GM10266 (cell line): ENCODE measurements at regions not wholly inside any gene's neighbourhood (a gene's known extent, or its start where the extent isn't known, plus 50 kb on each side); places are given as distances from the start of the nearest gene placed in this dataset.
"Not testable (repeated sequence)": the region's sequence is repeated elsewhere in the genome, so short reads cannot be mapped to it uniquely, and the experiment has no call there.

Experiments used
- DNase-seq: peaks from one replicate; pipeline ENCODE4 v3.0.0; 2012; ENCODE audit errors: extremely low spot score
- TF ChIP-seq, protein P1 (sequence below): IDR thresholded peaks from 2 replicates; pipeline ENCODE4 v1.5.1; 2012; ENCODE audit warnings: mild to moderate bottlenecking, low read depth; ENCODE audit not compliant: control insufficient read depth, insufficient read depth; ENCODE audit errors: missing control alignments

DNA sequence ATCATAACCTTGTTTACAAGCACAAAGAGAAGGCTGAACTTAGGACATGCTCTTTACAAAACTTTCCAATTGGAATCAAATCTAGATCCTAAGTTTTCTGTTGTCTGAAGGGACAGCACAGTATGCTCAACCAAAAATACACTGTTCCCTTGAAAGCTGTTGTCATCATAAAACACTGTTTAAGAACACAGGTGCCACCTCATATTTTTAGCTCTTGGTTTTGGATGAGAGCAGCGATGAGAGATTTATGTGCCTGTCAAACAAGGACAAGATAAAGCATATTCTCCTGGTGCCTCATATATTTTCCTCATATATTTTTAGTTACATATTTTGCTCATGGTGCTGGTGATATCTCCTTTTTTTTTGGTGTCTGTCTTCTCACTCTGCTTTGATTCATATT, 788.4 kb downstream of the AACS start:
- TF ChIP-seq, protein P1, sequence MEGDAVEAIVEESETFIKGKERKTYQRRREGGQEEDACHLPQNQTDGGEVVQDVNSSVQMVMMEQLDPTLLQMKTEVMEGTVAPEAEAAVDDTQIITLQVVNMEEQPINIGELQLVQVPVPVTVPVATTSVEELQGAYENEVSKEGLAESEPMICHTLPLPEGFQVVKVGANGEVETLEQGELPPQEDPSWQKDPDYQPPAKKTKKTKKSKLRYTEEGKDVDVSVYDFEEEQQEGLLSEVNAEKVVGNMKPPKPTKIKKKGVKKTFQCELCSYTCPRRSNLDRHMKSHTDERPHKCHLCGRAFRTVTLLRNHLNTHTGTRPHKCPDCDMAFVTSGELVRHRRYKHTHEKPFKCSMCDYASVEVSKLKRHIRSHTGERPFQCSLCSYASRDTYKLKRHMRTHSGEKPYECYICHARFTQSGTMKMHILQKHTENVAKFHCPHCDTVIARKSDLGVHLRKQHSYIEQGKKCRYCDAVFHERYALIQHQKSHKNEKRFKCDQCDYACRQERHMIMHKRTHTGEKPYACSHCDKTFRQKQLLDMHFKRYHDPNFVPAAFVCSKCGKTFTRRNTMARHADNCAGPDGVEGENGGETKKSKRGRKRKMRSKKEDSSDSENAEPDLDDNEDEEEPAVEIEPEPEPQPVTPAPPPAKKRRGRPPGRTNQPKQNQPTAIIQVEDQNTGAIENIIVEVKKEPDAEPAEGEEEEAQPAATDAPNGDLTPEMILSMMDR = no peak
- no peak for DNase-seq

DNA sequence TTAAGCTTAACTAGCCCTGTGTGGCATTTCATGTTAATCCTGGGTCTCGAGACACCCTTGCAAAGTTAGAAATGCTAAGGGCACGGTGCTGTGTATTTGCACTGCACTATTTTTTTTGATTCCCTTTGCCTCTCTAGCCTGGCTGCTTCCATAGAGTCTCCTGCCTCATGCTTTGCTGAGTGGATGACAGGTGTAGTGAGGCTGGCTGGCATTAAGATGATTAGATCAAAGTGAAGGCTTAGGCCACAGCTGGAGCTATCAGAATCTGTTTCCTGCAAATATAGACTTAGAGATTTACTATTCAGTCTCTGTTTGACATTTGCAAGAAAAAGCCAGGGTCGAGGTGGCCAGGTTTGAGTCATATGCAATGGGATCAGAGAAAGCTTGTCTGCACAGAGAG, 791.1 kb downstream of the AACS start:
- TF ChIP-seq, protein P1 = no peak
- no peak for DNase-seq

DNA sequence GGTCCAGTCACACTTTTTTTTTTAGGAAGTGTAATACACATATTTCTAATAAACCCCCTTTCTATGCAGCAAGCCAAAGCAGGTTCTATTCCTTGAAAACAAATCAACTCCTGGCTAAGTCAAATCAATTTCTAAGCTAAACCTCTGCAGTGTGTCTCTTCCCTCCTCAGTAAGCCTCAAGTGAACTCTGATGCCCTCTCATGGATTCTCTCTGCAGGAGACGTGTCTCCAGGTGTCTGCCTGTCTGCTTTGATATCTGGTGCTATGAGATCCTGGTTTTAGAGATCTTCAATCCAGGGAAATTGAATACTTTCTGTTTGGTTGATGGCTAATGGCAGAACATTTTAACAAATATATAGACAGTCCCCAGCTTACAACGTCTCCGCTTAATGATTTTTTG, 791.7 kb downstream of the AACS start:
- no peak for DNase-seq
- TF ChIP-seq, protein P1 = no peak

DNA sequence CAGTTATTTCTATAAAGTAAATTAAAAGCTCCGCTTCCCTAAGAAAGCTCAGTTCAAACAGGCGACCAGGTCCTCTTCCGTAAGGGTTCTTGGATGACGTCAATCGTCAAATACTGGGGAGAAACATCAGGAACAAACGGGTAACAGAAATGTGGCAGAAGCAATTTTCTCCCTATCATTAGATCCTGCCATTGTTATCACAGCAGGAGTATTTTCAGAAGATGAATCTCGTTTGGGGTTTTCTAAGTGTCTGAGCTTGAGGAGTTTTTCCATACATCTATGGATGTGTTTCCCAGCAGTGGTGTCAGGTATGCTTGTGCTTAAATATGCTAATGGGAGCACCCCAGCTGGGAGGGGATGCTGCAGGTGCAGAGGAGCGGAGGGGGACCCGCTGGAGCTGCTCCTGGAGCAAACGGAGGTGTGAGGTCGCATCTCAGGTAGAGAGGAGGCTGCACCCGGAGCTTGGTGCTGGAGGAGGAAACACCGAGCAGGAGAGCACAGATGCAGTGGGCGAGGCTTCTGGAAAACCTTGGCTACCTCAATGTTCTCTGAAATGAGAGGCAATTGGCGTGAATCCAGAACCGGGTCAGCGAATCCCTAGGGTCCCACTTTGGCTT, 795.5 kb downstream of the AACS start:
- TF ChIP-seq, protein P1 = no peak

DNA sequence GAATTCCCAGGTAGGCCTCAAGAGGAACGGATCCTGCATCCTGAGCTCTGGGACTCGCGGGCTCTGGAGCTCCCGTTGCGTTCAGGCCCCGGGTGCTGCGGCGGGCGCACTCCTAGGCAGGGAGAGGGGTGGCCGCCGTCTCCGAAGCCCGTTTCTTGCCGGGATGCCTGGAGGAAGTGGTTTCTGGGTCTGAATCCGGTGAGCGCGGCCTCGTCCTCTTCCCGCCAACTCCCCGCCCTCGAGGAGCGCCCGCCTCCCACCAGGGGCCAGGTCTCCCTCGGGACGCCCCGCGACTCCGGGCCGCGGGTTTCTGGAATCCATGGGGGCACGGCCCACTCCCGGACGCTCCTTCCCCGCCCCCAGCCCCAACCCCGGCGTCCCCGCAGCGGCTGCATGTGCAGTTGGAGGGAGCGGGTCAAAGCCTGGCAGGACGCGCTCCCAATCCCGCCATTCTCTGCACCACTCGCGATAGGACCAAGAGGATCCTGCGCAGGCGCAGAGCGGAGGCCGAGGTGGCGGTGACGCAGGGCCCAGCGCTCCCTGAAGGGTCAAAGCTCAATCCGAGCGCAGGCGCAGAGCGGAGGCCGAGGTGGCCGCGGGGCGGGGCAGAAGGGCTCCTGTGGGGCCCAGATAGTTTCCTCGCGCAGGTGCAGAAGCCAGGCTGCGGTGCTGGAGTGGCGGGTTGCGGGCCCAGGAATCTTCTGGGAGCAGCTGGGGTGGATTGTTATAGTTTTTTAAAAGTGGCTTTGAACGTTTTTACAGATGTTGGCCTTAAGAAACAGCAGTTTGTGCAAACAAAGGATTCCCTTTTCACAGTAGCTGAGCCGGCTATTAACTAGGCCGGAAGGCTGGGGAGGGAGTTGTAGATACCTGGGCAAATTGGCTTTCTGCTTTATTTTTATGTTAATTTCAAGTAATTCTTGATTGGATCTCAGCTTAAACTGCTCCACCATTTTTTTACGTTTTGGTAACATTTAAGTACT, 796.4 kb downstream of the AACS start:
- TF ChIP-seq, protein P1 = no peak
- DNase-seq = no peak

More for the DNA sequence above, 795.5 kb downstream of the AACS start:
- DNase-seq = no peak

DNA sequence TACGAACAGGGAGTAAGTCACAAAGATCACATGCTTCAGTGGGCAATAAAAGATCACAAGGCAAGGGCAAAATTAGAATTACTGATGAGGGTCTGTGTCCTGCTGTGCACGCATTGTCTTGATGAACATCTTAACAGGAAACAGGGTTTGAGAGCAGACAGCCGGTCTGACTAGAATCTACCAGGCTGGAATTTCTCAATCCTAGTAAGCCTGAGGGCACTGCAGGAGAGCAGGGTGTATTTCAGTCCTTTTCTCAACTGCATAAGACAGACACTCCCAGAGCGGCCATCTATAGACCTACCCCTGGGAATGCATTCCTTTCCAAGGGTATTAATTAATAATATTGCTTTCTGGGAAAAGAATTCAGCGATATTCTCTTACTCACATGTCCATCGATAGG, 800.0 kb downstream of the AACS start:
- DNase-seq = not testable (repeated sequence)

DNA sequence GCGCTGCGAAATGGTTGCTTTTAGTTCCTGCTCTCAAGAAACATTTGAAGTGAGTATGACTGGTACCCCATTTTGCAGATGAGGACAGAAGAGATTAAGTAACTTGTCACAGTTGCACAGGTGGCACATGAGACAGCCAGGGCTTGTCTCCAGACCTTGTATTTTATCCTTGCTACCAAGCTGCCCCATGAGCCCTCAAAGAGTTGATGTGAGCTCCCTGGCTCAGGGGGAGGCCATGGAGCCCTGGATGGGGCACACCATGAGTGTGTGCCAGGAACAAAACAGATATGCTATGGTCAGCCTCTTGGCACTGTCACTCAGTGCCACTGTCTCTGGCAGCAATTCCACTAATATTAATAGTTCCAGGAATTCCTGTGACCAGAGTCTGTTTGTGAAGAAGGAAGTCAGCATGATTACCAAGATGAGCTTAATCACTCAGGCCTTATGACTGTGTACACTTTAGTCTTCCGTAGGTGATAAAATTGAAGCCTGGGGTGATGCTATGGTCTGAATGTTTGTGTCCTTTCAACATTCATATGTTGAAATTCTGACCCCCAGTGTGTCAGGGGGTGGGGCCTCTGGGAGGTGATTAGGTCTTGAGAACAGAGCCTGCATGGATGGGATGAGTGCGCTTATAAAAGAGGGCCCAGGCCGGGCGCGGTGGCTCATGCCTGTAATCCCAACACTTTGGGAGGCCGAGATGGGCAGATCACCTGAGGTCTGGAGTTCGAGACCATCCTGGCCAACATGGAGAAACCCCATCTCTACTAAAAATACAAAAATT, 806.8 kb downstream of the AACS start:
- no peak for DNase-seq
- TF ChIP-seq, protein P1 = no peak
